ENCODE measurements at regions not wholly inside any gene's neighbourhood (a gene's known extent, or its start where the extent isn't known, plus 50 kb on each side); places are given as distances from the start of the nearest gene placed in this dataset.

- intact Hi-C loops (cut with DNase I): no loop called here
- H3K27me3 ChIP-seq: no peaks in the 10 kb centered on the region
- H3K4me3 ChIP-seq: no peak overlapping the region
- no peak for TF ChIP-seq CTCF (IDR thresholded peaks at IDR 0.05)
- TF ChIP-seq POLR2A (IDR thresholded peaks at IDR 0.05): no peak
- no peak for TF ChIP-seq POLR2AphosphoS5 (IDR thresholded peaks at IDR 0.05; ENCODE audit: insufficient read depth in 1 of 2, low read depth in 1 of 2)
- no peaks in the 10 kb centered on the region for H3K9me3 ChIP-seq
- H3K36me3 ChIP-seq: no peaks in the 10 kb centered on the region
- H3K27ac ChIP-seq: no peak overlapping the region
- peaks cover 24% of the 10 kb centered on the region for H3K4me1 ChIP-seq
- no peak for DNase-seq (ENCODE audit: extremely low spot score in 2 of 2)
Measured at GRCh38 chr14:76929927-76930326, 98.6 kb downstream of the IRF2BPL start.

- H3K27me3 ChIP-seq: no peaks in the 10 kb centered on the region
- DNase-seq (ENCODE audit: extremely low spot score in 2 of 2): no peak
Measured at GRCh38 chr14:76927971-76928700, 100.4 kb downstream of the IRF2BPL start.

GRCh38 chr14:76926521-76927251 is 100.5 kb downstream of the LRRC74A start:
- Histone ChIP-seq H3K9me3 (no peaks in the 10 kb centered on the region), H3K4me3 (no peak overlapping the region), H3K4me1 (peaks cover 32% of the 10 kb centered on the region), H3K36me3 (no peaks in the 10 kb centered on the region), H3K27ac (no peak overlapping the region), H3K27me3 (no peaks in the 10 kb centered on the region)
- intact Hi-C loops (cut with DNase I): no loop called here
- TF ChIP-seq POLR2AphosphoS5 (IDR thresholded peaks at IDR 0.05; ENCODE audit: insufficient read depth in 1 of 2, low read depth in 1 of 2): no peak
- TF ChIP-seq POLR2A (IDR thresholded peaks at IDR 0.05): no peak
- TF ChIP-seq CTCF (IDR thresholded peaks at IDR 0.05): no peak
- DNase-seq (ENCODE audit: extremely low spot score in 2 of 2): no peak

More at GRCh38 chr14:76927971-76928700, 100.4 kb downstream of the IRF2BPL start:
- H3K27ac ChIP-seq: peak overlapping the region; percentile 38
- H3K36me3 ChIP-seq: no peaks in the 10 kb centered on the region
- no peak for TF ChIP-seq POLR2A (IDR thresholded peaks at IDR 0.05)
- no peak for TF ChIP-seq CTCF (IDR thresholded peaks at IDR 0.05)
- no peak for TF ChIP-seq POLR2AphosphoS5 (IDR thresholded peaks at IDR 0.05; ENCODE audit: insufficient read depth in 1 of 2, low read depth in 1 of 2)
- H3K4me1 ChIP-seq: peaks cover 28% of the 10 kb centered on the region
- H3K9me3 ChIP-seq: no peaks in the 10 kb centered on the region
- intact Hi-C loops (cut with DNase I): no loop called here
- no peak overlapping the region for H3K4me3 ChIP-seq

- H3K27ac ChIP-seq: no peak overlapping the region
- no peaks in the 10 kb centered on the region for H3K36me3 ChIP-seq
- H3K4me1 ChIP-seq: peaks cover 37% of the 10 kb centered on the region
- TF ChIP-seq CTCF (IDR thresholded peaks at IDR 0.05): no peak
- no peak for TF ChIP-seq POLR2AphosphoS5 (IDR thresholded peaks at IDR 0.05; ENCODE audit: insufficient read depth in 1 of 2, low read depth in 1 of 2)
- TF ChIP-seq POLR2A (IDR thresholded peaks at IDR 0.05): no peak
- DNase-seq (ENCODE audit: extremely low spot score in 2 of 2): no peak
- no peaks in the 10 kb centered on the region for H3K9me3 ChIP-seq
- no peak overlapping the region for H3K4me3 ChIP-seq
- intact Hi-C loops (cut with DNase I): no loop called here
- no peaks in the 10 kb centered on the region for H3K27me3 ChIP-seq
Measured at GRCh38 chr14:76925097-76925441, 98.9 kb downstream of the LRRC74A start.

Data from vagina (tissue), 2 donors.